ENCODE measurements at regions not wholly inside any gene's neighbourhood (a gene's known extent, or its start where the extent isn't known, plus 50 kb on each side); places are given as distances from the start of the nearest gene placed in this dataset.

DNA sequence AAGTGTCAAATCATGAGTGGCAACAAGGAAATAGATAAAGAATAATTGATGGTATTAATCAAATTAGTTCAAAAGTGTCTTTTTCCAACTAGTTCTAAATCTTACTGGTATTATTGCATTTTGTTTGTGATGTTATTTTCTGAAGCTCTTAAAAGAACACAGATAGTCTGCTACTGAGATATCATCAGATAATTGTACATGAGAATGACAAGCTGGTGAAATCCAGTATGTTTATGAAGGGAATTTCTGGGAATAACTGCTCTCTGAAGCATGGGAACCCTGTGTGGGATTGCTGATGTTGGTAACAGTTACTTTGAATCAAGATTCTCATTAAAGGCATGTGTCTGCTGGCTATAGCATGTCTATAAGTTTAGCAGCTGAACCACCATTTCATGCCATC is 190.3 kb upstream of the CDIN1 start:
- Histone ChIP-seq H3K27me3 (replicated peaks; ENCODE audit: control insufficient read depth, insufficient read depth, low read length) (no peaks in the 10 kb centered on the region), H3K36me3 (ENCODE audit: control insufficient read depth, insufficient read depth, low read length) (no peaks in the 10 kb centered on the region), H3K4me3 (replicated peaks; ENCODE audit: low read depth, low read length) (no peak overlapping the region)
- DNase-seq (ENCODE audit: extremely low read depth, insufficient read length): no peak
- TF ChIP-seq, protein P1, sequence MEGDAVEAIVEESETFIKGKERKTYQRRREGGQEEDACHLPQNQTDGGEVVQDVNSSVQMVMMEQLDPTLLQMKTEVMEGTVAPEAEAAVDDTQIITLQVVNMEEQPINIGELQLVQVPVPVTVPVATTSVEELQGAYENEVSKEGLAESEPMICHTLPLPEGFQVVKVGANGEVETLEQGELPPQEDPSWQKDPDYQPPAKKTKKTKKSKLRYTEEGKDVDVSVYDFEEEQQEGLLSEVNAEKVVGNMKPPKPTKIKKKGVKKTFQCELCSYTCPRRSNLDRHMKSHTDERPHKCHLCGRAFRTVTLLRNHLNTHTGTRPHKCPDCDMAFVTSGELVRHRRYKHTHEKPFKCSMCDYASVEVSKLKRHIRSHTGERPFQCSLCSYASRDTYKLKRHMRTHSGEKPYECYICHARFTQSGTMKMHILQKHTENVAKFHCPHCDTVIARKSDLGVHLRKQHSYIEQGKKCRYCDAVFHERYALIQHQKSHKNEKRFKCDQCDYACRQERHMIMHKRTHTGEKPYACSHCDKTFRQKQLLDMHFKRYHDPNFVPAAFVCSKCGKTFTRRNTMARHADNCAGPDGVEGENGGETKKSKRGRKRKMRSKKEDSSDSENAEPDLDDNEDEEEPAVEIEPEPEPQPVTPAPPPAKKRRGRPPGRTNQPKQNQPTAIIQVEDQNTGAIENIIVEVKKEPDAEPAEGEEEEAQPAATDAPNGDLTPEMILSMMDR (IDR thresholded peaks at IDR 0.05; ENCODE audit: insufficient read depth, low read length, poor library complexity, severe bottlenecking): no peak

DNA sequence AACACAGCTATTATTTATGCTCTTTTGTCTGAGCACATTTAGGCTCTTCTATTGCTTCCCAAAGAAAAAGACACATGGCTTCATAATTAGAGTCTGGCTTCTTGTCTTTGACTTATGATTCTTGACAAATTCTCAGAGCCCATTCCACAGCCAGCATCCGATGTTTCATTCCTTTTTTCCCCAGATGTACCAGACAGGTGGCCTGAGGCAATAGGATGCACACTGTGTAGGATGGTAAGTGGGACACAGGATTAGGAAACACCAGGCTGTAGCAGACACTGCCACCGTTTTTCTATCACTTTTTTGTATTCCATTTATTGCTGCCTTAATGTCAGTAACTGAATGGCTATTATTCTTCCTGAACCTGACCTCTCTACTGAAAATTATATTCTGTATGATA is 188.9 kb upstream of the CDIN1 start:
- no peak for DNase-seq (ENCODE audit: extremely low read depth, insufficient read length)
- TF ChIP-seq, protein P1 (IDR thresholded peaks at IDR 0.05; ENCODE audit: insufficient read depth, low read length, poor library complexity, severe bottlenecking): no peak
- H3K4me3 ChIP-seq (replicated peaks; ENCODE audit: low read depth, low read length): no peak overlapping the region
- H3K27me3 ChIP-seq (replicated peaks; ENCODE audit: control insufficient read depth, insufficient read depth, low read length): no peaks in the 10 kb centered on the region
- H3K36me3 ChIP-seq (ENCODE audit: control insufficient read depth, insufficient read depth, low read length): no peaks in the 10 kb centered on the region

DNA sequence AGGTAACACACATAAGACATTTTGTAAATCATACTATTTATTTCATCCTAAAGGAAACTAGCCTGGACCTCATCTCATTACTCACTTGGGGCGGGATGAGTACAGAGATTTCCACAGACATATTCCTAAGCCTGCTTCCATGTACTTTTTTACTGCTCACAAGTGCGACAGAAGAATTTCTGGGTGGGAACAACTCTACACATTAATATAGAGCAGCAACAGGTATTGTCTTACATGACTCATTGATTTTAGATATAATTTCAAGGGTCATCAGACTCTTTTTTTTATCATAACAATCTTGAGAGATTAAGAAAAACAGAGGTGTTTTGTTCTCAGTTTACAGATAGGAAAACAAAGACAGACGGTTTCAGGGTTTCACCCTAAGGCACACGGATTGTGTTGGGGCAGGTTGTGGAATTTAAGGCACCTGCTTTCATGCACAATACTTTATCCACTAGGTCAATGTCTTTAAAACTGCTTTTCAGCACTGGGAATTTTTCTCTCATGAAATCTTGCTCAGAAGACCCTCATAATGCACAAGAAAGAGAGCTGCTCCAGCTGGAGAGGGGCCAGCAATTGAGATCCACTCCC is 186.7 kb upstream of the CDIN1 start:
- TF ChIP-seq, protein P1 (IDR thresholded peaks at IDR 0.05; ENCODE audit: insufficient read depth, low read length, poor library complexity, severe bottlenecking): no peak
- Histone ChIP-seq H3K36me3 (ENCODE audit: control insufficient read depth, insufficient read depth, low read length) (no peaks in the 10 kb centered on the region), H3K27me3 (replicated peaks; ENCODE audit: control insufficient read depth, insufficient read depth, low read length) (no peaks in the 10 kb centered on the region), H3K4me3 (replicated peaks; ENCODE audit: low read depth, low read length) (no peak overlapping the region)
- no peak for DNase-seq (ENCODE audit: extremely low read depth, insufficient read length)

DNA sequence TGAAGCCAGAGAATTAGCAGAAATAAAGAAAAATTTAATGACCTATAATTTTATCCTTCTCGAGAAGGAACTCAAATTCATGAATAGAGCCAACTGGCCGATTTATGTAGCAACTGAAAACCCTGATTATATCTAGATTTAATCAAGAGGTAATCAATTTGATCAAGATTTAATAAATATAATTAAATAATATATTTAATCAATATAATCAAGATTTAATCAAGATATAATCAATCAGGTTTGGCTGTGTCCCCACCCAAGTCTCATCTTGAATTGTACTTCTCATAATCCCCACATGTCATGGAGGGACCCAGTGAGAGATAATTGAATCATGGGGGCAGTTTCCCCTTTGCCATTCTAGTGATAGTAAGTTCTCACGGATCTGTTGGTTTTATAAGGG is 181.2 kb upstream of the CDIN1 start:
- Histone ChIP-seq H3K4me3 (replicated peaks; ENCODE audit: low read depth, low read length) (no peak overlapping the region), H3K27me3 (replicated peaks; ENCODE audit: control insufficient read depth, insufficient read depth, low read length) (no peaks in the 10 kb centered on the region), H3K36me3 (ENCODE audit: control insufficient read depth, insufficient read depth, low read length) (no peaks in the 10 kb centered on the region)
- TF ChIP-seq, protein P1 (IDR thresholded peaks at IDR 0.05; ENCODE audit: insufficient read depth, low read length, poor library complexity, severe bottlenecking): no peak
- no peak for DNase-seq (ENCODE audit: extremely low read depth, insufficient read length)

DNA sequence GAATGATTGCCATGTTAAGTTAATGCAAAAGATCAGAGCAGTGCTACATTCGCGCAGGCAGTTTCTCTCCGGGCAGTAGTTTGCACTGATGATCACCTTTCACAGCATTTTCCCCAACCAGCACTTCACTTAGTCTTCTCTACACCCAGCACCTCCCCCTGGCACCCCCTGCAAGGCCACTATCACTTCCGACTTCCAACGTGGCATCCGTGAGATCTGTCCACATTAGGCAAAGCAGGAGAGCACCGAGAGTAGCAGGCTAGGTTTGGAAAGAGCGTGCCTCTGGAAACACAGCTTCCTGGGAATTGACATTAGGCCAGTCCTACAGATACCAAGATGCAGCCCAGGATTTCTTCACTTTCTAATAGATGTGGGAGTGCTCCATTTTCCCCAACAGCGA is 180.2 kb upstream of the CDIN1 start:
- no peaks in the 10 kb centered on the region for H3K27me3 ChIP-seq (replicated peaks; ENCODE audit: control insufficient read depth, insufficient read depth, low read length)
- H3K4me3 ChIP-seq (replicated peaks; ENCODE audit: low read depth, low read length): no peak overlapping the region
- H3K36me3 ChIP-seq (ENCODE audit: control insufficient read depth, insufficient read depth, low read length): no peaks in the 10 kb centered on the region
- TF ChIP-seq, protein P1 (IDR thresholded peaks at IDR 0.05; ENCODE audit: insufficient read depth, low read length, poor library complexity, severe bottlenecking): no peak
- no peak for DNase-seq (ENCODE audit: extremely low read depth, insufficient read length)
